ENCODE measurements at regions not wholly inside any gene's neighbourhood (a gene's known extent, or its start where the extent isn't known, plus 50 kb on each side); places are given as distances from the start of the nearest gene placed in this dataset.

- Histone ChIP-seq H3K27me3 (no peaks in the 10 kb centered on the region), H3K36me3 (no peaks in the 10 kb centered on the region), H3K4me1 (no peaks in the 10 kb centered on the region), H3K27ac (no peak overlapping the region), H3K4me3 (no peak overlapping the region), H3K9me3 (no peaks in the 10 kb centered on the region)
- ATAC-seq (no peak), DNase-seq (no peak)
- no peak for TF ChIP-seq CTCF (IDR thresholded peaks at IDR 0.05)
- intact Hi-C loops (cut with DNase I): no loop called here
Measured at GRCh38 chr3:168926426-168926825, 737.1 kb downstream of the MECOM start.

- no peaks in the 10 kb centered on the region for H3K9me3 ChIP-seq
- no peaks in the 10 kb centered on the region for H3K4me1 ChIP-seq
- intact Hi-C loops (cut with DNase I): no loop called here
- no peak for TF ChIP-seq CTCF (IDR thresholded peaks at IDR 0.05)
- no peaks in the 10 kb centered on the region for H3K36me3 ChIP-seq
- H3K27me3 ChIP-seq: no peaks in the 10 kb centered on the region
- H3K4me3 ChIP-seq: no peak overlapping the region
- no peak overlapping the region for H3K27ac ChIP-seq
- no peak for DNase-seq
- ATAC-seq: no peak
Measured at GRCh38 chr3:168925568-168925967, 737.9 kb downstream of the MECOM start.

- H3K9me3 ChIP-seq: no peaks in the 10 kb centered on the region
- H3K4me3 ChIP-seq: no peak overlapping the region
- intact Hi-C loops (cut with DNase I): no loop called here
- no peak for DNase-seq
- H3K36me3 ChIP-seq: no peaks in the 10 kb centered on the region
- H3K27me3 ChIP-seq: no peaks in the 10 kb centered on the region
- no peak for TF ChIP-seq CTCF (IDR thresholded peaks at IDR 0.05)
- no peaks in the 10 kb centered on the region for H3K4me1 ChIP-seq
- no peak for ATAC-seq
- no peak overlapping the region for H3K27ac ChIP-seq
Measured at GRCh38 chr3:168914662-168915061, 748.9 kb downstream of the MECOM start.

- Histone ChIP-seq H3K9me3 (no peaks in the 10 kb centered on the region), H3K27ac (no peak overlapping the region), H3K36me3 (no peaks in the 10 kb centered on the region), H3K4me3 (no peak overlapping the region), H3K4me1 (no peaks in the 10 kb centered on the region), H3K27me3 (no peaks in the 10 kb centered on the region)
- DNase-seq (no peak), ATAC-seq (no peak)
- TF ChIP-seq CTCF (IDR thresholded peaks at IDR 0.05): no peak
- intact Hi-C loops (cut with DNase I): no loop called here
Measured at GRCh38 chr3:168909260-168909659, 754.3 kb downstream of the MECOM start.

GRCh38 chr3:168895419-168895818 is 768.1 kb downstream of the MECOM start:
- no peak for TF ChIP-seq CTCF (IDR thresholded peaks at IDR 0.05)
- H3K4me1 ChIP-seq: no peaks in the 10 kb centered on the region
- H3K27ac ChIP-seq: no peak overlapping the region
- no peaks in the 10 kb centered on the region for H3K9me3 ChIP-seq
- ATAC-seq (no peak), DNase-seq (no peak)
- H3K27me3 ChIP-seq: no peaks in the 10 kb centered on the region
- H3K4me3 ChIP-seq: no peak overlapping the region
- H3K36me3 ChIP-seq: no peaks in the 10 kb centered on the region
- intact Hi-C loops (cut with DNase I): no loop called here

GRCh38 chr3:168894214-168894613 is 769.3 kb downstream of the MECOM start:
- no peaks in the 10 kb centered on the region for H3K36me3 ChIP-seq
- H3K4me1 ChIP-seq: no peaks in the 10 kb centered on the region
- no peaks in the 10 kb centered on the region for H3K9me3 ChIP-seq
- no peak overlapping the region for H3K27ac ChIP-seq
- no peaks in the 10 kb centered on the region for H3K27me3 ChIP-seq
- peak; percentile 16 for ATAC-seq
- H3K4me3 ChIP-seq: no peak overlapping the region
- intact Hi-C loops (cut with DNase I): no loop called here
- TF ChIP-seq CTCF (IDR thresholded peaks at IDR 0.05): no peak
- DNase-seq: no peak
